Parathyroid adenoma (tissue), 2 donors: ENCODE measurements at regions not wholly inside any gene's neighbourhood (a gene's known extent, or its start where the extent isn't known, plus 50 kb on each side); places are given as distances from the start of the nearest gene placed in this dataset.

Source experiments
- H2AFZ ChIP-seq: fragments of 300-600 bp; sonication (generic); one replicate; pipeline ENCODE4 v1.7.0; 2017; ENCODE audit warnings: antibody characterized with exemption, mild to moderate bottlenecking
- H3K27ac ChIP-seq: fragments of 300-600 bp; sonication (generic); one replicate; pipeline ENCODE4 v1.7.0; 2017
- H3K27me3 ChIP-seq: fragments of 300-600 bp; sonication (generic); one replicate; pipeline ENCODE4 v1.7.0; 2017; ENCODE audit warnings: low read length; ENCODE audit not compliant: control insufficient read depth, insufficient read depth
- H3K36me3 ChIP-seq: fragments of 300-600 bp; sonication (generic); one replicate; pipeline ENCODE4 v1.7.0; 2017; ENCODE audit warnings: low read length; ENCODE audit not compliant: control insufficient read depth, insufficient read depth
- H3K4me1 ChIP-seq: fragments of 300-600 bp; sonication (generic); one replicate; pipeline ENCODE4 v1.7.0; 2017; ENCODE audit warnings: control low read depth
- H3K4me2 ChIP-seq: fragments of 300-600 bp; sonication (generic); one replicate; pipeline ENCODE4 v1.7.0; 2017; ENCODE audit warnings: low read length
- H3K4me3 ChIP-seq: fragments of 300-600 bp; sonication (generic); one replicate; pipeline ENCODE4 v1.7.0; 2017; ENCODE audit warnings: low read depth, low read length
- H3K79me2 ChIP-seq: fragments of 300-600 bp; sonication (generic); one replicate; pipeline ENCODE4 v1.7.0; 2017; ENCODE audit warnings: control low read depth
- H3K9ac ChIP-seq: fragments of 300-600 bp; sonication (generic); one replicate; pipeline ENCODE4 v1.7.0; 2017; ENCODE audit warnings: mild to moderate bottlenecking
- H3K9me3 ChIP-seq: fragments of 300-600 bp; sonication (generic); one replicate; pipeline ENCODE4 v1.7.0; 2017; ENCODE audit warnings: low read length; ENCODE audit not compliant: control insufficient read depth
- CTCF ChIP-seq: fragments of 300-600 bp; sonication (generic); IDR thresholded peaks from one replicate; pipeline ENCODE4 v1.7.0; 2017; ENCODE audit warnings: antibody characterized with exemption, mild to moderate bottlenecking
- donor health status: primary hyperparathyroidism.

GRCh38 chr2:2644040-2644439, 313.0 kb upstream of the MYT1L start:
- H3K27me3 ChIP-seq, result no peaks in the 10 kb centered on the region
- no peak overlapping the region for H2AFZ ChIP-seq
- H3K9ac ChIP-seq, result no peak overlapping the region
- H3K4me2 ChIP-seq, result no peak overlapping the region
- H3K4me3 ChIP-seq, result no peak overlapping the region
- H3K27ac ChIP-seq, result no peak overlapping the region
- no peaks in the 10 kb centered on the region for H3K36me3 ChIP-seq
- no peaks in the 10 kb centered on the region for H3K9me3 ChIP-seq
- no peak for TF ChIP-seq CTCF
- H3K79me2 ChIP-seq, result no peaks in the 10 kb centered on the region
- peaks cover 10% of the 10 kb centered on the region for H3K4me1 ChIP-seq

GRCh38 chr2:2642906-2643890, 312.1 kb upstream of the MYT1L start:
- H3K27me3 ChIP-seq, result no peaks in the 10 kb centered on the region
- no peaks in the 10 kb centered on the region for H3K9me3 ChIP-seq
- no peak for TF ChIP-seq CTCF
- H3K4me3 ChIP-seq, result no peak overlapping the region
- no peaks in the 10 kb centered on the region for H3K36me3 ChIP-seq
- H3K27ac ChIP-seq, result no peak overlapping the region
- H3K4me1 ChIP-seq, result peaks cover 10% of the 10 kb centered on the region
- H3K79me2 ChIP-seq, result no peaks in the 10 kb centered on the region
- no peak overlapping the region for H3K4me2 ChIP-seq
- H2AFZ ChIP-seq, result no peak overlapping the region
- H3K9ac ChIP-seq, result no peak overlapping the region

GRCh38 chr2:2641541-2642410, 310.7 kb upstream of the MYT1L start:
- Histone ChIP-seq H3K9ac (no peak overlapping the region), H3K4me2 (no peak overlapping the region), H3K79me2 (no peaks in the 10 kb centered on the region), H3K36me3 (no peaks in the 10 kb centered on the region), H3K4me3 (no peak overlapping the region), H3K9me3 (no peaks in the 10 kb centered on the region), H3K4me1 (peaks cover 10% of the 10 kb centered on the region), H3K27ac (no peak overlapping the region), H2AFZ (no peak overlapping the region), H3K27me3 (no peaks in the 10 kb centered on the region)
- no peak for TF ChIP-seq CTCF

GRCh38 chr2:2640818-2641217, 309.7 kb upstream of the MYT1L start:
- Histone ChIP-seq H3K9me3 (no peaks in the 10 kb centered on the region), H3K79me2 (no peaks in the 10 kb centered on the region), H3K27ac (no peak overlapping the region), H3K4me2 (no peak overlapping the region), H3K4me3 (no peak overlapping the region), H2AFZ (peak overlapping the region; percentile 75), H3K27me3 (no peaks in the 10 kb centered on the region), H3K4me1 (peaks cover 10% of the 10 kb centered on the region), H3K9ac (no peak overlapping the region), H3K36me3 (no peaks in the 10 kb centered on the region)
- no peak for TF ChIP-seq CTCF
